ENCODE measurements at regions not wholly inside any gene's neighbourhood (a gene's known extent, or its start where the extent isn't known, plus 50 kb on each side); places are given as distances from the start of the nearest gene placed in this dataset.

DNA sequence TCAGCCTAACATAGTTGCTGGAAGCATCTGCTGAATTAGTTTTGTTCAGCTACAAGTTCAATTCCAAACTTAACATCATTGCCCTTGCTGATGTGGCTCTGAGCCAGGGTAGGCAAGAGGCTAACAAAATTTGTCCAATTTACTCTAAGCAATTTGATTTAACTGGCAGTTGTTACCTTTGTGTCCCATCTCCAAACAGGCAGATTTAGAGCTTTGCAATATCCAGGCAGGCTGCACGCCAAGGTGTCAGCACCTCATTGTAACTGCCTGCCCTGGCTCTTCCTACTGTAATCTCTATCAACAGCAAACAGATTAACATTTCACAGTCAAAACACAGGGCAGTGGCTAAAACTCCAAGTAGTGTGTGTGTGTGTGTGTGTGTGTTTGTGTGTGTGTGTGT is 2070.6 kb downstream of the PCDH7 start:
- DNase-seq (ENCODE audit: low spot score): no peak
- Histone ChIP-seq H3K4me3 (no peak overlapping the region), H3K27me3 (replicated peaks; ENCODE audit: insufficient read depth) (no peaks in the 10 kb centered on the region), H3K27ac (no peak overlapping the region), H3K4me1 (replicated peaks) (no peaks in the 10 kb centered on the region), H3K36me3 (no peaks in the 10 kb centered on the region), H3K9me3 (no peaks in the 10 kb centered on the region)
- TF ChIP-seq POLR2A (IDR thresholded peaks at IDR 0.05): no peak
- intact Hi-C loops (cut with DNase I): no loop called here
- 57% methylated on average over 1 of the region's 1 CpG for WGBS

GRCh38 chr4:32798471-32799159 is 2078.4 kb downstream of the PCDH7 start:
- Histone ChIP-seq H3K36me3 (no peaks in the 10 kb centered on the region), H3K4me1 (replicated peaks) (no peaks in the 10 kb centered on the region), H3K27ac (no peak overlapping the region), H3K9me3 (no peaks in the 10 kb centered on the region), H3K4me3 (no peak overlapping the region), H3K27me3 (replicated peaks; ENCODE audit: insufficient read depth) (no peaks in the 10 kb centered on the region)
- intact Hi-C loops (cut with DNase I): no loop called here
- no peak for DNase-seq (ENCODE audit: low spot score)
- WGBS: 89% methylated on average over 9 of the region's 9 CpGs
- TF ChIP-seq POLR2A (IDR thresholded peaks at IDR 0.05) (no peak), POLR2AphosphoS5 (IDR thresholded peaks at IDR 0.05) (no peak)
- TF ChIP-seq, protein P1, sequence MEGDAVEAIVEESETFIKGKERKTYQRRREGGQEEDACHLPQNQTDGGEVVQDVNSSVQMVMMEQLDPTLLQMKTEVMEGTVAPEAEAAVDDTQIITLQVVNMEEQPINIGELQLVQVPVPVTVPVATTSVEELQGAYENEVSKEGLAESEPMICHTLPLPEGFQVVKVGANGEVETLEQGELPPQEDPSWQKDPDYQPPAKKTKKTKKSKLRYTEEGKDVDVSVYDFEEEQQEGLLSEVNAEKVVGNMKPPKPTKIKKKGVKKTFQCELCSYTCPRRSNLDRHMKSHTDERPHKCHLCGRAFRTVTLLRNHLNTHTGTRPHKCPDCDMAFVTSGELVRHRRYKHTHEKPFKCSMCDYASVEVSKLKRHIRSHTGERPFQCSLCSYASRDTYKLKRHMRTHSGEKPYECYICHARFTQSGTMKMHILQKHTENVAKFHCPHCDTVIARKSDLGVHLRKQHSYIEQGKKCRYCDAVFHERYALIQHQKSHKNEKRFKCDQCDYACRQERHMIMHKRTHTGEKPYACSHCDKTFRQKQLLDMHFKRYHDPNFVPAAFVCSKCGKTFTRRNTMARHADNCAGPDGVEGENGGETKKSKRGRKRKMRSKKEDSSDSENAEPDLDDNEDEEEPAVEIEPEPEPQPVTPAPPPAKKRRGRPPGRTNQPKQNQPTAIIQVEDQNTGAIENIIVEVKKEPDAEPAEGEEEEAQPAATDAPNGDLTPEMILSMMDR (IDR thresholded peaks at IDR 0.05): no peak

GRCh38 chr4:32824336-32824735 is 2104.2 kb downstream of the PCDH7 start:
- H3K27me3 ChIP-seq (replicated peaks; ENCODE audit: insufficient read depth): no peaks in the 10 kb centered on the region
- DNase-seq (ENCODE audit: low spot score): no peak
- no peaks in the 10 kb centered on the region for H3K36me3 ChIP-seq
- 39% methylated on average over 2 of the region's 2 CpGs for WGBS
- H3K27ac ChIP-seq: no peak overlapping the region
- TF ChIP-seq POLR2AphosphoS5 (IDR thresholded peaks at IDR 0.05) (no peak), POLR2A (IDR thresholded peaks at IDR 0.05) (no peak)
- TF ChIP-seq, protein P1 (IDR thresholded peaks at IDR 0.05): no peak
- no peaks in the 10 kb centered on the region for H3K9me3 ChIP-seq
- no peaks in the 10 kb centered on the region for H3K4me1 ChIP-seq (replicated peaks)
- intact Hi-C loops (cut with DNase I): no loop called here
- no peak overlapping the region for H3K4me3 ChIP-seq

- DNase-seq (ENCODE audit: low spot score): no peak
- Histone ChIP-seq H3K36me3 (no peaks in the 10 kb centered on the region), H3K9me3 (no peaks in the 10 kb centered on the region), H3K4me1 (replicated peaks) (no peaks in the 10 kb centered on the region), H3K27me3 (replicated peaks; ENCODE audit: insufficient read depth) (no peaks in the 10 kb centered on the region), H3K27ac (no peak overlapping the region), H3K4me3 (no peak overlapping the region)
- TF ChIP-seq, protein P1 (IDR thresholded peaks at IDR 0.05): no peak
- TF ChIP-seq POLR2AphosphoS5 (IDR thresholded peaks at IDR 0.05) (no peak), POLR2A (IDR thresholded peaks at IDR 0.05) (no peak)
- WGBS: 91% methylated on average over 3 of the region's 3 CpGs
- intact Hi-C loops (cut with DNase I): no loop called here
These were observed 2106.0 kb downstream of the PCDH7 start for GRCh38 chr4:32826169-32826568.

DNA sequence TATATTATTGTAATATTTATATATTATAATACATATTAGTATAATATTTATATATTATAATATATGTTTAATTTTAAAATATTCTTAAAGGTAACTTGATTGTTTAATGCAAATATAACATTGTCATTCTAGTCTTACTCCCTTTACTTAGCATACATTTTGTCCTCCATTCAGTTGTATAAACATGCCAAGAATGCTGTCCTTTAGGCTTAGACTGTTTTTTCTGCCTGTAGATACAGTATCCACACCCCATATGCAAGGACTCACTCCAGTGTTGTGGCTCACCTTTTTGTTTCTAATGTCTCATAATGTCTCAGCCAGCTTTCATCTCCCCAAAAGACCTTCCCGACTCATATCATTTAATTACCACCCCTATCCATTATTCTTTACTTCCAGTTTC is 2110.0 kb downstream of the PCDH7 start:
- DNase-seq (ENCODE audit: low spot score): no peak

More for the DNA sequence above, 2110.0 kb downstream of the PCDH7 start:
- 82% methylated on average over 1 of the region's 1 CpG for WGBS
- Histone ChIP-seq H3K9me3 (no peaks in the 10 kb centered on the region), H3K27ac (no peak overlapping the region), H3K36me3 (no peaks in the 10 kb centered on the region), H3K27me3 (replicated peaks; ENCODE audit: insufficient read depth) (no peaks in the 10 kb centered on the region), H3K4me1 (replicated peaks) (no peaks in the 10 kb centered on the region), H3K4me3 (no peak overlapping the region)
- TF ChIP-seq, protein P1 (IDR thresholded peaks at IDR 0.05): no peak
- intact Hi-C loops (cut with DNase I): no loop called here
